Cardiac septum (tissue), 1 donor: ENCODE measurements at regions not wholly inside any gene's neighbourhood (a gene's known extent, or its start where the extent isn't known, plus 50 kb on each side); places are given as distances from the start of the nearest gene placed in this dataset.
"Not testable (repeated sequence)": the region's sequence is repeated elsewhere in the genome, so short reads cannot be mapped to it uniquely, and the experiment has no call there.

Experiments
- DNase-seq: peaks from one replicate; pipeline ENCODE4 v3.0.0-alpha.2; 2020; ENCODE audit warnings: low spot score
- intact Hi-C: fragments of 100-400 bp; cut with DNase I; formaldehyde crosslinking; loops from one replicate; pipeline ENCODE4 v1.14.0; 2022
- donor health status: DM: no; HTN: no; CAD: no.

GRCh38 chr6:120852293-120852849, 481.9 kb downstream of the TBC1D32 start:
- no peak for DNase-seq
- intact Hi-C loops, result no loop called here

GRCh38 chr6:120826253-120826652, 508.0 kb downstream of the TBC1D32 start:
- intact Hi-C loops, result no loop called here
- DNase-seq, result no peak

- intact Hi-C loops, result no loop called here
- DNase-seq, result no peak
Measured at GRCh38 chr6:120816794-120817193, 517.5 kb downstream of the TBC1D32 start.

- DNase-seq, result no peak
- intact Hi-C loops, result no loop called here
Measured at GRCh38 chr6:120805276-120805675, 529.0 kb downstream of the TBC1D32 start.

GRCh38 chr6:120804612-120805011, 529.7 kb downstream of the TBC1D32 start:
- intact Hi-C loops, result no loop called here
- no peak for DNase-seq

GRCh38 chr6:120786682-120787081, 547.6 kb downstream of the TBC1D32 start:
- DNase-seq, result no peak
- intact Hi-C loops, result no loop called here

- no peak for DNase-seq
- intact Hi-C loops, result no loop called here
Measured at GRCh38 chr6:120786256-120786655, 548.0 kb downstream of the TBC1D32 start.

- no peak for DNase-seq
- intact Hi-C loops, result no loop called here
Measured at GRCh38 chr6:120785459-120786086, 548.7 kb downstream of the TBC1D32 start.

- no peak for DNase-seq
- intact Hi-C loops, result no loop called here
Measured at GRCh38 chr6:120779441-120779840, 554.8 kb downstream of the TBC1D32 start.

GRCh38 chr6:120775698-120776097, 558.6 kb downstream of the TBC1D32 start:
- intact Hi-C loops, result no loop called here
- DNase-seq, result no peak

GRCh38 chr6:120774275-120774674, 560.0 kb downstream of the TBC1D32 start:
- DNase-seq, result no peak
- intact Hi-C loops, result no loop called here

- intact Hi-C loops, result no loop called here
- DNase-seq, result no peak
Measured at GRCh38 chr6:120771019-120771418, 563.3 kb downstream of the TBC1D32 start.

- DNase-seq, result no peak
- intact Hi-C loops, result no loop called here
Measured at GRCh38 chr6:120764312-120764711, 570.0 kb downstream of the TBC1D32 start.

GRCh38 chr6:120759570-120759969, 574.7 kb downstream of the TBC1D32 start:
- intact Hi-C loops, result no loop called here
- DNase-seq, result no peak

- intact Hi-C loops, DNase-seq: not testable (repeated sequence)
Measured at GRCh38 chr6:120748574-120748973, 585.7 kb downstream of the TBC1D32 start.

GRCh38 chr6:120736740-120737139, 597.5 kb downstream of the TBC1D32 start:
- DNase-seq, result no peak
- intact Hi-C loops, result no loop called here

GRCh38 chr6:120735641-120736040, 598.6 kb downstream of the TBC1D32 start:
- DNase-seq, result no peak
- intact Hi-C loops, result no loop called here

- DNase-seq, result no peak
- intact Hi-C loops, result no loop called here
Measured at GRCh38 chr6:120711255-120711654, 623.0 kb downstream of the TBC1D32 start.

GRCh38 chr6:120700001-120700400, 634.3 kb downstream of the TBC1D32 start:
- intact Hi-C loops, result no loop called here

GRCh38 chr6:120686492-120686891, 647.8 kb downstream of the TBC1D32 start:
- intact Hi-C loops, result no loop called here
- no peak for DNase-seq

More at GRCh38 chr6:120700001-120700400, 634.3 kb downstream of the TBC1D32 start:
- no peak for DNase-seq

- intact Hi-C loops, result no loop called here
- DNase-seq, result no peak
Measured at GRCh38 chr6:120682145-120682544, 652.1 kb downstream of the TBC1D32 start.

- intact Hi-C loops, result no loop called here
- no peak for DNase-seq
Measured at GRCh38 chr6:120681204-120681603, 653.1 kb downstream of the TBC1D32 start.
